ENCODE measurements at regions not wholly inside any gene's neighbourhood (a gene's known extent, or its start where the extent isn't known, plus 50 kb on each side); places are given as distances from the start of the nearest gene placed in this dataset.

DNA sequence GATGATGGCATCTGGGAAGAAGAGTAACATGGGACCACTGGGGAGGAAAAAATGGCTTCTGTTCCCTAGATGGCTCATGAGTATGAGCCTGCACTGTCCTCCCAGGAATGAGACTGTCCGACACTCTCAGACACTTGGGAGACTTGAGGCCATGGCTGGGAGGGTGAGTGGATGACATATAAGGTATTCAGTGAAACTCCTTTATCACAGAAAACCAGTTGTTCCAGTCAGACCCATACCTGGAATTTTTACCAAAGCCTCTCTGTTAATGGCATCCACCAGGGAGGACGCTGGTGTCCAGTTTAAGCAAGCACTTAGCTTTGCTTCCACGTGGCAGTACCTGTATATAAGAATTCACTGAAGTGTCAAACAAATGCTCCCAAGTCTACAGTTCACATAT lies 116.7 kb upstream of the C10orf90 start:
- no peak for DNase-seq

DNA sequence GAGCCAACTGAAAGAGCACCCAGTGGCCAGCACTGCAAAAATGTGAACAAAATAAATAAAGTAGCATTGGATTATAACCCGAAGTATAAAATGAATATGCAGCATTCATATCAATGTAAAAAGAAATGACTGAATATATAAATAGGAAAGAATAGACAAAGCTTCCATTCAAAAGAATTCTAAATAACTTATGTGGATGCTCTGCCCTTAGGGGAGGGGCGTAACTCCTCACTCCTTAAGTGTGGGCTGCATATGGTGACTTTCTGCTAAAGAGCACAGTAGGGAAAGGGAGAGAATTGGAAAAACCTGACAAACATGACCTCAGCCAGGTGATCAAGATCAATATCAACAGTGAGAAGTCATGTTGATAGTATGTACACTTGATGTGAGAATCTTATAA lies 109.9 kb upstream of the DOCK1 start:
- DNase-seq: no peak

DNA sequence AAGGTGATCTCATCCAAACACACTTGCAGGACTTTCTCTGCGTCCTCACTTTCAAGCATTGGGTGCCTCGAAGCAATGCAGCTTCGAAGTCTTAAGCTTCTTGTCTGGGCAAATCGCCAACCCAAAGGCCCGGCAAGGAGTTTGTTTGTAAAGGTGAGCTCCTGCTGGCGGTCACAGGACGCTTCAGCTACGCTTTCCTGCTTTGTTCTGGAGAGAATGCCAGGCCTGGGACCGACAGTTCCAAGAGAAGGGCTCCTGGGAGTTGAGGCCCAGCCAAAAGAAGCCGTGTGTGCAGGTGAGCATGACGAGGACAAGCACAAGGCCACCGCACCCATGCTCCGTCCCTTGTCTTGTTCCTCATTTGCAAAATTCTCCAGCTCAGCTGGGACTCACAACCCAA lies 106.6 kb upstream of the DOCK1 start:
- no peak for DNase-seq

DNA sequence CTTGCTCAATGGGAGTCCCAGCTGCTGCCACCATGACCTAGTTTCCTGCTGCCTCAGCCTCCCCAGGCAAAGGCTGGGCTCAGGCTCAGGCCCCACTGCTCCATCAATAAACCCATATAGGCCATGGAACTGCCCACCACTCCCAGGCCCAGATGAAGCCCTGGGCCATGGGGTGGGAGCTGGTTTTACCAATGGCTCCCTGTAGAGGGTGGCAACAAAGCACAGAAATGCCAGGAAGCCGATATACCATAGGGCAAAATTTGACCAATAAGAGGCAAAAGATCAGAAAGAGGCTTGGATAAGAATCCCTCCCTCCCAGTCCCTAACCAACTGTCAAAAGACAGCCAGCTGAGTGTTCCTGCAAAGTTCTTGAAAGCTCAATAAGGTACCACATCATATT lies 101.8 kb upstream of the DOCK1 start:
- no peak for DNase-seq

DNA sequence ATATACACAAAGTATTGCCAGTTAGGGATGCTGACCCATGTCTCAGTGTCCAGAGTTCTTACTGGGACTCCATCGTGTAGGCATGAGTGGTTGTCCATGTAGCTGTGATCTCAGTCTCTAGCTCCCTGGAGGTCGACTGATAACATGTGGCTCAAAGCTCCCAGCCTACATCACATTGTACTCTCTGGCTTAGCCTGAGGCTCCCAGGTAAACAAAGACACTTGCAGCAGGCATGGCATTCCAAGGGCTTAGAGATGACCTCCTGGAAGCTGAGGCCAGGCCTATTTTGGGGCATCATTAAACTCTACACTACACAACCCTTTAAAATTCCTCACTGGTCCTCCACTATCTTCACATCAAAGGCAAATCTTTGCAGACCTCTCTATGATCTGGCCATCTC lies 100.8 kb upstream of the DOCK1 start:
- DNase-seq: no peak

DNA sequence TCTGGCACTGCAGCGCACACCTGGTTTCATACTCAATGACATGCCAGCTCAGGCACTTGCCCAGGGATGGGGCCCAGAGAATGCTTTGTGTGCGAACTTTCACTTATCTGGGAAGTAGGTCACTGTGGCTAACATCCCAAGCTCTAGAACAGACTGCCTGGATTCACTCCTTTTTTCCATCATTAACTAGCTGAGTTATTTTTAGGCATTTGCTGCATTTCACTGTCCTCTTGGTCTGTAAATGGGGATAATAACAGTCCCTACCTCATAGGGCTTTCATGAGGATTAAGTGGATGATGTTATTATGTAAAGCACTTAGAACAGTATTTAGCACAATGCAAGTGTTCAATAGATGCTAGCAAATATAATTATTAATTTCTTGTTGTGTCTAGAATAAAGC lies 98.7 kb upstream of the DOCK1 start:
- no peak for DNase-seq

DNA sequence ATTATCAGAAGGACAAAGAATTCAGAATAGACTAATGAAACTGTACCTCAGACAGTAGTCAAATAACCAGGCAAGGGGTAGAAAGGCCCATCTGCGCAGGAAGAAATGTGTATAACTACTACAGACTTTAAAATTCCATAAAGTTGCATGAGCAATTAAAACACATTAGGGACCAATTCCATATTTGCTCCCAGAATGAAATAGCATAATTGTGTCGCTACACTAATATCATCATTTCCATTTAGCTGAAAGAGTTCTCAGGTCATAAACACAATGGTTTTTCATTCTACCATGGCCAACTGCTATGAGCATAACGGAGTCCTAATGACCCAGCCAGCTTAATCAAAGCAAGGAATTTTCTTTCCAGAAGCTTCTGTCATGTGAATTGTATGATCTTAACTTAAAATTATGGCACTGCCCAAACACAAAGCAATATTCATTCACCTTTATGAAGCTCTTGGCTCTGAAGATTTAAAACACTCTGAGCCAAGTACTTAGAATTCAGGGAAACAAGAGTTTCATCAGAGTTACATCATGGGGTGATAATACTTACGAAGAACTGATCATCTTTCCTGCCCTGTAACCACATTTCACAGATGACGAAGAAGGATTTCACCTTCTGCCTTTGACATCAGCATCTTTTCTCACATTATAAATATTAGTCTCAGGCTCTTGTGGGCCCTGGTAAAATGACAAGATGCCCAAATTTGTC lies 98.1 kb upstream of the DOCK1 start:
- no peak for DNase-seq

DNA sequence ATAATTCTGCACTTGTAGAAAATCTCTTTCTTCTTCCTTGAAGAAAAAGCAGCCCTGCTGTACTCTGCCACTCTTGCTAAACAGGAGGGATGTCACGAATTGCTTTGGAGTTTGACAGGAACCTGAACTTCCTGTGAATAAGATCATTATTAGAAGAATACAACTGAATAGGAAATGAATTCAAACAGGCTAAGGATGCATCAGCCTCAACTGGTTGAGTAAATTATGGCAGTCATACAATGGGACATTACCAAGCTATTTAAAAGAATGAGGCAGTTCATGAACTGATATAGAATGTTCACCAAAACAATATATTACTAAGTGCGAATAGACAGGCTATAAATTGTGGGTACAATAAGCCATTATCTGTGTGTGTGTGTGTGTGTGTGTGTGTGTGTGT lies 97.1 kb upstream of the DOCK1 start:
- no peak for DNase-seq

DNA sequence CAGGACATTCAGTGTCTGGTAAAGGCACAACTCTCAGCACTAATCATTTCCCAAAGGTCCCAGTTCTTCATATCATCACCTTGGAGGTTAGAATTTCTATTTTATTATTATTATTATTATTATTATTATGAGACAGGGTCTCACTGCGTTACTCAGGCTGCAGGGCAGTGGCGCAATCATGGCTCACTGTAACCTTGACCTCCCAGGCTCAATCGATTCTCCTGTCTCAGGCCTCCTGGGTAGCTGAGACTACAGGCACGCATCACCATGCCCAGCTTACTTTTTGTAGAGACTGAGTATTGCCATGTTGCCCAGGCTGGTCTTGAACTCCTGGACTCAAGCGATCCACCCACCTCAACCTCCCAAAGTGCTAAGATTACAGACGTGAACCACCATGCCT lies 91.8 kb upstream of the DOCK1 start:
- no peak for DNase-seq

DNA sequence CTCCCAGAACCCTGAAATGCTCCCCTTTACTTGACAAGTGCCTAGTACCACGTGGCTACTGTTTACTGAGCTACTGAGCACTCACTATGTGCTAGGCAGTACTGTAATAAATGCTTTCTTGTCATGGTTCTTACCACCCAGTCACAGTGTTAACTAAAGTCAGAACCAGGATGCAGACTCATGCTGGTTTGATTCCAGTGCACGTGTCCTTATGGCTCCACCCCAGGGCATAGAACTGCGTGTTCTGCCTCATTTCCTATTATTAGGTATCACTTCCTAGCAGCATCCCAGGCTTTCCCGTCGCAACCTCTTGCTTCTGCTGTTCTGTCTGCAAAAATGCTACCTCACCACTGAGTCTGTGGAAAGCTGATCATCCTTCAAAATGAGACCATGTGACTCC lies 71.7 kb upstream of the DOCK1 start:
- DNase-seq: no peak

DNA sequence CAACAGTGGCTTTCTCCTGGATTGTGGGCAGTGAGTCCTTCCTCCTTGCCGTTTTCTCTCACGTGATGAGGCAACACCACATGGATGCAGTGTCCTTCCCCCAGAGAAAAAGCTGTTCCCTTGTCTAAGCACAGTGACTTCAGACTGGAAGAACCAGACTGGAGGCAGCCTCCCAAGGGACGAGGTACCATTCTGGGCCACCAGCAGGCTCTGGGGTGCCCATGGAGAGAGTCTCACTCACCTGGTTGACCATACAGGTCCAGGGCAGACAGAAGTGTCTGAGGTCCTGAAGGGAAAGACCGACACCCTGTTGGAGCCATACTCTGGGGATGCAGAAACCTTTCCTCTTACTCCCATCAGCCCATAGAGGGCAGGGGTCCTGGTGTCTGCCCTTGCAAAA lies 69.2 kb upstream of the DOCK1 start:
- no peak for DNase-seq

DNA sequence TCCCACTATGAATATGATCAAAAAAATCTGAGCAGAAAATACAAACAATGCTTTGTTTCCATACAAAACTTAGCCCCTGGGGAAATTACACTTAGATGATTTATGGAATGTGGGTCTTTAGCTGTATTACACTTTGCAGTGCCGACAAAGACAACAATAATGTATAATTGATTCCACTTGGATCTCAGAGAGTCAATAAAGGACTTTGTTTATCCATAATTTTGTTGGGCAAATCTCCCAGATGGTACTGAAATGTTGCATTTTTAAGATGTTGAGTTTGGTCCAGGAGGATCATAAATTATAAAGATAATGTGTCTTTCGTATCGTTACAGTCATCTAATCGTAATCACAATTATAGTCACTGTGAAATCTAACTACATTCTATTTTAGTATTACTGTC lies 66.9 kb upstream of the DOCK1 start:
- DNase-seq: peak; percentile 53

DNA sequence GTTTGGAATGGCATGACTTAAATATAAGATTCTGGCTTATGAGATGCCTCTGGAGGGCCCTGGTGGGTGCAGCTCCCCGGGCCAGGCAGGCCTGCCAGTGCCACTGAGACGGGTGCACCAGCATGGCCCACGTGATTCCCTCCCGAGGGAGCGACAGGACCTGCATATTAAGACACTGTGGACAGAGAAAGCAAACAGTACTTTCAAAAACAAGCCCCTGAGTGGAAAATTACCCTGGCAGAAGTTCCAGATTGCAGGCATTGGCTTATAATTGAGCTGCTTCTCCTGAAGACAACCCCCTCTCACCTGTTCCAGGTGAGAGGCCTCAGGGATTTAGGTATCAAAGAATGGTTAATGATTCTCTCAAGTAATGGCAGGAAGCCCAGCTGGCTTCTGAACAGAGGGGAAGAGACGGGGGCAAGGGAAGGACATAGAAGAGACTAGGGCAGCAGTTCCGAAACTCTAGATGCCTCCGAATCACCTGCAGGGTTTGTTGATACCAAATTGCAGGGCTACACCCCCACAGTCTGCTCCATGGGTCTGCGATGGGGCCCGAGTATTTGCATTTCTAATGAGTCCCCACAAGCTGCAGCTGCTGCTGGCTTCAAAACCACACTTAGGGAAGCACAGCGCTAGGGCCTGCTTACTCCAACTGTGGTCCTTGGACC lies 66.0 kb upstream of the DOCK1 start:
- DNase-seq: peak; percentile 81

DNA sequence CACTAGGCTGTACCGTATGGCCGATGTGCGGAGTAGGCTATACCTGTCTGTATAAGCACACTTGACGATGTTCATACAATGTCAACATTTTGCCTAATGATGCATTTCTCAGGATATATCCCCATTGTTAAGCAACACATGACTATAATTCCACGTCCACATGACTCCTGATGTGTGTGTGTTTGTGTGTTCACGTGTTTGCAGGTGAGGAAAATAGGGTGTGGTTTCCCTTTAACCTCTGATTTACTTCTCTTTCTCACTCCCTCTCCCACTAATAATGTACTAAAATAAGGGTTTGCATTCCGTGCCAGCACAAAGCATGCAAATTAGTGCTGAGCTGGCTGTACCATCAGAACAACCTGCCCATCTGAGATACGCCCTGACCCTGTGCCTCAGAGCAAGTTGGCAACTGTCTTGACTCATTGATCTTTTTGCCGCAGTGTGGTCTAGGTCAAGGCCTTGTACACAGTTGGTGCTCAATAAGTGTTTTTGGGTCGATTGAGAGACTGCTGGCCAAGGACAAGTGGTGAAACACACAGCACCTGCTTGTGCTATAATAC lies 64.6 kb upstream of the DOCK1 start:
- no peak for DNase-seq

DNA sequence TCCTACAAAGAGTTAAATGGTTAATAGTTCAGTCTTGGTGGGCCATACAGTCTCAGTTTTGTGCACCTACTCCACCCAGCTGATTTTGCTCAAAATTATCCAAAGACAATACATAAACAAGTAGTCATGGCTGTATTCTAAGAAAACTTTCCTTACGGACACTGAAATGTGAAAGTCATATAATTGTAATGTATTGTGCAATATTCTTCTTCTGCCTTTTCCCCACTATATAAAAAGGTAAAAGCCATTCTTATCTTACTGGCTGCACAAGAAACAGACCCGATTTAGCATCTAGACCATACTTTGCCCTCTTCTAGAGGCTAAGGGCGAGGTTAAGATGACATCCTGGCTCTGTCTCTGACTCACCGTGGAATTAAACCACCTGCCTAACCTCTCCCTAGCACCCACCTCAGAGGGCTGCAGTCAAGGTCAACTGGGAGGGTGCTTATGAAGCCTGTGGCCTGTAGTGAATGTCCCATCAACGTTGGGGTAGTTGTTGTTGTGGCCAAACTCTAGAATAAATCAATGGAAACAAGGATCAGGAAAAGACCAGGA lies 63.8 kb upstream of the DOCK1 start:
- no peak for DNase-seq

DNA sequence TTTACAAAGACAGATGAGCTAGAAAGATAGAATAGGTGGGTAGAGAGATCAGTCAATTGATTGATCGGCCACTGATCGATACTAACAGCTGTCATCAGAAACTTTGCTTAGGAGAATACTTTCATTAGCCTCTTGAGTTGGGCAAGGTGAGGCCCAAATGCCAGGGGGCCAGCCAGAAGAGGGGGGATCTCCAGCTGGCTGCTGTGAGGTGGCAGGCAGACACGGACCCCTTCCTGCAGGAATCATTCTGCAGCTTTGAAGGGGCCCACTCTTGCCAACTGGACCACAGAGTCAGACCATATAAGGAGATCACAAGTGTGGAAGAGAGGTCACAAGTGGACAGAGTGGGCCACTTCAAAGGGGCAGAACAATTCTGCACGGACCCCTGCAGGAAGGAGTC lies 62.9 kb upstream of the DOCK1 start:
- DNase-seq: no peak

DNA sequence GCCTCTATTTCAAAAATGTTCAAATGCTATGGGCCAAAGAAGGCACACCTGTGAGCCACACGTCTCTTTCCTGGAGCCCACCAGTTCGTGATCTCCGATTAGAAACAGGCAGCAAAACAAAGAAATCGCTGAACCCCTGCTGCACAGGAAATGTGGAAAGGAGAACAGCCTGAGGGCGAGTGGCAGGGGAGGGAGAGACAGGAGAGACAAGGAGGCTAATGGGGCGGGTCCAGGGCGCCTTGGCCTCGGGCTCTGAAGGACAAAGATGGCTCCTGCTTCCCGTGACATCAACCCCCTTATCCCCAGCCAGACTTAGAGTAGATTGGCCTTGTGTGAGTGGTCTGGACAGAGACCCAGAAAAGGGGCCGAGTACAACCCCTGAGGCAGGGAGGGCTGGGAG lies 62.4 kb upstream of the DOCK1 start:
- peak; percentile 56 for DNase-seq

DNA sequence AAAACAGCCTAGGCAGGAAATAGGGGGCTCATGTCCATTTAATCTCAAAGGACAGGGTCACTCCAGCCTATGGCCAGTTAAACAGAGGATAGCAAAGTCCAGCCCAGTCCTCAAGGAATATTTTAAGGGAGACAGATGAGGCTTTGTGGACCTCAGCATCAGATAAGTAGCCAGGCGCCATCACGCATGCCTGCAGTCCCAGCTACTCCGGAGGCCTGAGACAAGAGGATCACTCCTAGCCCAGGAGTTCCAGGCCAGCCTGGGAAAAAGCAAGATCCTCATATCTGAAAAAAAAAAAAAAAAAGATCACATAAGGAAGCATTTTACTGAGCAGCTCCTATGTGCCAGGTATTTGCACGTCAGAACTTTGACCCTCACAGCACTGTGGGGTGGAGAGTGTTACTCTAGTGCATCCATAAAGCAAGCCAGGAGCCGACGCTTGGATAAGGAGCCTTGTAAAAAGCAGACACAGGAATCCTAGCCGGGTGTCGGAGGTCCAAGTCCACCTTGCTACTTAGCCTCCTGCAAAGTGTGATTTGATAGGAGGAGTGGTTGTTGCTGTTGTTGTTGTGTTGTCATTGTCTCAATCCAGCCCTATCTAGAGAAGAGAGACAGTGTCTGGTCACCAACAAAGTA lies 61.8 kb upstream of the DOCK1 start:
- no peak for DNase-seq

DNA sequence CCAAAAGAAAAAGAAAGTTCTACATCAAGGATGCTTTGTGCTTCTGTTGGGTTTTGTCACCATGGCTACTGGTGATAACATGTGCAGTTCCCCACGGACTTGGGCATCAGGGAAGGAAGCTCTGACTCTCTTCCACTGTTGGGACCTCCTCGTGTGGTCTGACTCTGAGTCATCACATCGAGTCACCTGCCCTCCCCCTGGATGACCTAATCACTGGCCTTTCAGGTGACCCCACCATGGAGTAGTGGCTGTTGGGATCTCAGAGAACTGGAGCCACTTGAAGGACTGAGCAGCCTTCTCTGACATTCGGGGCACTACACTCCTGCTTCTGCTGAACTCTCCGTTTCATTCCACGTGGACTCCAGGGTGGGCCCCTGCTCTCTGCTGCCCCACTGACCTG lies 60.8 kb upstream of the DOCK1 start:
- no peak for DNase-seq

DNA sequence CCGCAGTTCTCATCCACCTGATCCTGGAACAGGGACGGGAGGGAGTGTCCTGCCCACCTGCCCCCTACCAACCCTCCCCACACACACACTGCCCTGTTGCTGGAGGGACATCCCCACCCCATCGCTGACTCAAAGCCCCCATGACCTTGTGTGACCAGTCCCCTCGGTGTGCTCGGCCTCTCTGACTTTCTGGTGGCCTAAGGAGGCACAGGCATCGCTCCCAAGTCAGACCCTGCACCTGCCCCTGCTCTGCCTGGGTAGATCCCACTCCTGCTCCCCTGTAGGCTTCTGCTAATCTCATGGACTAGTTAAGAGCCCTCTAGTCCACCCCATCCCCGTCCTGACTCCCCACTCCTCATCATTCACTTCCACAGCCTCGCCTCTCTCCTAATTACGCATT lies 58.8 kb upstream of the DOCK1 start:
- DNase-seq: no peak

DNA sequence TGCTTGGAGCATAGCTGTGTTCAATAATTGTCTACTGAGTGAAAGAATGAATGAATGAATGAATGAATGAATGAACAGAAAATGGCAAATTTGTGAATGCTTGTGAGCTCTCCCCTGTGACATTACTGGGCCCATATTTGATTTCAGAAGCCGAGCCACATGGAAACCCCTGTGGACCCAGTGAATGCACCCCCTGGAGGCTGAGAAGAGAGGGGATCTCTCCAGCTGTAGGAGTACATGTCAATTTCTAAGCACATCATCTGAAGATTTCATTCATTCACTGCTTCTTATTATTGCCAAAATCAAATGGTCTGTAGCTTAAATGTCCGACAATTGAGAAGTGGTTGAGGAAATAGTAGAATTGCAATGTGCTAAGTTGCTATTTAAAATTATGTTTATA lies 58.3 kb upstream of the DOCK1 start:
- no peak for DNase-seq

DNA sequence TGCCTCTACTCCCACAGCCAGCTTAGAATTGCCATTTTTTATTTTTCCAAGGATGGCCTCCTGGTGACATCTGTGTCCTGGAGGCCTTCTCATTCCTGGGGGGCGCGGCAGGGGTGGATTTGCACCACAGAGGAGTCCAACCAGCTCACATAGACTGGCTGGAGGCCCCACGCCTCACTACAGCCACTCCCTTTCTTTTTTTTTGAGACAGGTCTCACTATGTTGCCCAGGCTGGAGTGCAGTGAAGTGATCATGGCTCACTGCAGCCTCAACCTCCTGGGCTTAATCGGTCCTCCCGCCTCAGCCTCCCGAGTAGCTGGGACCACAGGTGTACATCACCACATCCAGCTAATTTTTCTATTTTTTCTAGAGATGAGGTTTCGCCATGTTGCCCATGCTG lies 57.6 kb upstream of the DOCK1 start:
- no peak for DNase-seq

DNA sequence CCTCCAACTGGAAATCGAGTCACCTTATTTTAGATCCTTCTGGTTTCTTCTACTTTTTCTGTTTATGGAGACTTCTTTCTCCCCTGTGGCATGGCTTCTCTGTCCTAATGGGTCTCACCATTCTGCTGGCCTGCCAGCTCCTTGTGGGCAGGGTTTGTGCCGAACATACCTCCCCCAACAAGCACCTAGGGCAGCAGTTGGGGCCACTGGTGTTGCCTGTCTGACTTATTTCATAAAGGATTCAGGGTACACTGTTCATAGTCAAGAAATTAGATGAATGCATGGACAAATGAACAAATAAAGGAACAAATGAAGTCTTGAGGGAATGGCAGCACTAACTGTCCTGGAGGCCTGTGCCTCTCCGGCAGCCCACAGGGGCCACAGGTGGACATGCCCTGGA lies 55.6 kb upstream of the DOCK1 start:
- DNase-seq: no peak

Data from NCI-H69 (cell line).